DOHH2 (cell line): ENCODE measurements at regions not wholly inside any gene's neighbourhood (a gene's known extent, or its start where the extent isn't known, plus 50 kb on each side); places are given as distances from the start of the nearest gene placed in this dataset.

Experiments
- EZH2phosphoT487 ChIP-seq: fragments of 200-600 bp; sonication (generic); IDR thresholded peaks from 2 replicates; pipeline ENCODE4 v1.6.1; 2017; ENCODE audit warnings: borderline replicate concordance, mild to moderate bottlenecking, antibody characterized with exemption, low read length, moderate library complexity, mixed read lengths
- TF ChIP-seq, protein P1 (sequence below): fragments of 200-600 bp; sonication (generic); IDR thresholded peaks from one replicate; pipeline ENCODE4 v1.5.1; 2014; ENCODE audit warnings: antibody characterized with exemption, mild to moderate bottlenecking, low read depth, low read length; ENCODE audit not compliant: poor library complexity, severe bottlenecking

DNA sequence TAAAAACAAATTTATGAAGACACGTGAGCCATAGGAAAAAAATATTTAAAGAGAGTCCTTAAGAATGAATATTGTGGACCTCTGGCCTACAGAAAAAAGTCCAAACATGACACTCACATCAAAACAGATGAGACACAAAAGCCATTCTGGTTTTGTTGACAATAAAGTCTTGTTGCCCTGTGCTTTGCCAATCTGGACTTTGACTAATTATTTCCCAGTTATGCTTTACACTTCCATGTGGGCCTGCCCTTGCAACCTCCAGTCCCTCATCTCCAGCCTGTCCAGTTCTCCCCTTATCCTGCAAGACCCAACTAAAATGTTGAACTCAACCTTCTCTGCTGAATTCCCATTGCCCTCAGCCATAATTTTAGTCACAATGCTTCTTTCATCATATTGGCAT lies 184.5 kb upstream of the SERP2 start:
- TF ChIP-seq, protein P1, sequence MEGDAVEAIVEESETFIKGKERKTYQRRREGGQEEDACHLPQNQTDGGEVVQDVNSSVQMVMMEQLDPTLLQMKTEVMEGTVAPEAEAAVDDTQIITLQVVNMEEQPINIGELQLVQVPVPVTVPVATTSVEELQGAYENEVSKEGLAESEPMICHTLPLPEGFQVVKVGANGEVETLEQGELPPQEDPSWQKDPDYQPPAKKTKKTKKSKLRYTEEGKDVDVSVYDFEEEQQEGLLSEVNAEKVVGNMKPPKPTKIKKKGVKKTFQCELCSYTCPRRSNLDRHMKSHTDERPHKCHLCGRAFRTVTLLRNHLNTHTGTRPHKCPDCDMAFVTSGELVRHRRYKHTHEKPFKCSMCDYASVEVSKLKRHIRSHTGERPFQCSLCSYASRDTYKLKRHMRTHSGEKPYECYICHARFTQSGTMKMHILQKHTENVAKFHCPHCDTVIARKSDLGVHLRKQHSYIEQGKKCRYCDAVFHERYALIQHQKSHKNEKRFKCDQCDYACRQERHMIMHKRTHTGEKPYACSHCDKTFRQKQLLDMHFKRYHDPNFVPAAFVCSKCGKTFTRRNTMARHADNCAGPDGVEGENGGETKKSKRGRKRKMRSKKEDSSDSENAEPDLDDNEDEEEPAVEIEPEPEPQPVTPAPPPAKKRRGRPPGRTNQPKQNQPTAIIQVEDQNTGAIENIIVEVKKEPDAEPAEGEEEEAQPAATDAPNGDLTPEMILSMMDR, result no peak
- no peak for TF ChIP-seq EZH2phosphoT487
